ENCODE measurements at regions not wholly inside any gene's neighbourhood (a gene's known extent, or its start where the extent isn't known, plus 50 kb on each side); places are given as distances from the start of the nearest gene placed in this dataset.
A peak's percentile ranks its signal among the peaks of the same experiment; 100 is the strongest.

GRCh38 chr5:93793159-93793781 is 51.9 kb upstream of the POU5F2 start:
- DNase-seq (ENCODE audit: low read depth) = peak; percentile 2

- DNase-seq (ENCODE audit: low read depth) = no peak
These were observed 50.1 kb upstream of the POU5F2 start for GRCh38 chr5:93791518-93791972.

Measured in RPMI7951 (cell line).